ENCODE measurements at regions not wholly inside any gene's neighbourhood (a gene's known extent, or its start where the extent isn't known, plus 50 kb on each side); places are given as distances from the start of the nearest gene placed in this dataset.
"Not testable (repeated sequence)": the region's sequence is repeated elsewhere in the genome, so short reads cannot be mapped to it uniquely, and the experiment has no call there.

DNA sequence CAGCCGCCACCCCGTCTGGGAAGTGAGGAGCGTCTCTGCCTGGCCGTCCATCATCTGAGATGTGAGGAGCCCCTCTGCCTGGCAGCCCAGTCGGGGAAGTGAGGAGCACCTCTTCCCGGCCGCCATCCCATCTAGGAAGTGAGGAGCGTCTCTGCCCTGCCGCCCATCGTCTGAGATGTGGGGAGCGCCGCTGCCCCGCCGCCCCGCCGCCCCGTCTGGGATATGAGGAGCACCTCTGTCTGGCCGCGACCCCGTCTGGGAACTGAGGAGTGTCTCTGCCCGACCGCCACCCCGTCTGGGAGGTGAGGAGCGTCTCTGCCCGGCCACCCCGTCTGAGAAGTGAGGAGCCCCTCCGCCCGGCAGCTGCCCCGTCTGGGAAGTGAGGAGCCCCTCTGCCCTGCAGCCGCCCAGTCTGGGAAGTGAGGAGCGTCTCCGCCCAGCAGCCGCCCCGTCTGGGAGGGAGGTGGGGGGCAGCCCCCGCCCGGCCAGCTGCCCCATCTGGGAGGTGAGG is 94.3 kb downstream of the BAMBI start:
- not testable (repeated sequence) for H3K36me3 ChIP-seq (ENCODE audit: insufficient read depth, low read length); H3K9ac ChIP-seq (ENCODE audit: low read depth, low read length)

GRCh38 chr10:28774051-28774995 is 97.0 kb downstream of the BAMBI start:
- H3K9me3 ChIP-seq (ENCODE audit: control insufficient read depth, insufficient read depth, low read length) = no peaks in the 10 kb centered on the region
- no peaks in the 10 kb centered on the region for H3K4me1 ChIP-seq (ENCODE audit: insufficient read depth, low read length)
- H3K9ac ChIP-seq (ENCODE audit: low read depth, low read length) = no peak overlapping the region
- H3K36me3 ChIP-seq (ENCODE audit: insufficient read depth, low read length) = no peaks in the 10 kb centered on the region

More for the DNA sequence above, 94.3 kb downstream of the BAMBI start:
- not testable (repeated sequence) for H3K9me3 ChIP-seq (ENCODE audit: control insufficient read depth, insufficient read depth, low read length); H3K4me1 ChIP-seq (ENCODE audit: insufficient read depth, low read length)

- Histone ChIP-seq H3K9ac (ENCODE audit: low read depth, low read length) (no peak overlapping the region), H3K4me1 (ENCODE audit: insufficient read depth, low read length) (no peaks in the 10 kb centered on the region), H3K36me3 (ENCODE audit: insufficient read depth, low read length) (no peaks in the 10 kb centered on the region), H3K9me3 (ENCODE audit: control insufficient read depth, insufficient read depth, low read length) (no peaks in the 10 kb centered on the region)
These were observed 98.5 kb downstream of the BAMBI start for GRCh38 chr10:28775773-28776172.

- Histone ChIP-seq H3K9me3 (ENCODE audit: control insufficient read depth, insufficient read depth, low read length) (no peaks in the 10 kb centered on the region), H3K9ac (ENCODE audit: low read depth, low read length) (no peak overlapping the region), H3K36me3 (ENCODE audit: insufficient read depth, low read length) (no peaks in the 10 kb centered on the region), H3K4me1 (ENCODE audit: insufficient read depth, low read length) (no peaks in the 10 kb centered on the region)
These were observed 99.2 kb downstream of the BAMBI start for GRCh38 chr10:28776519-28776918.

DNA sequence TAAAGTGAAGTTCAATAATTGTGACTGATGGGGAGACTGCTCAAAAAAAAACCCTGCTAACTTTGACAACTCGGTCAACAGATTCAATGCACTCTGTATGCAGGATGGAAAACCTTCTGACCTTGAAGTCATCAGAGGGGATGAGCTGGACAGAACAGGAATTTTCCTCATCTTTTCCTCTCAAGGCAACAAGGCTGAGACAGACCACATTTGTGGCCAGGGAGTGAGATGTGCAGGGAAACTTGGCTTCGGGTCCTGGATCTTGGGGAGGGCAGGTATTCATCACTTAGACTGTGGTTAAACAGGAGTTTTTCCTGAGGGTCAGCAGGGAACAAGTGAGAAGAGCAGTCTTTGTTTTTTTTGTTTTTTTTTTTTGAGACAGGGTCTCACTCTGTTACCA is 100.6 kb downstream of the BAMBI start:
- Histone ChIP-seq H3K9ac (ENCODE audit: low read depth, low read length) (no peak overlapping the region), H3K9me3 (ENCODE audit: control insufficient read depth, insufficient read depth, low read length) (no peaks in the 10 kb centered on the region), H3K36me3 (ENCODE audit: insufficient read depth, low read length) (no peaks in the 10 kb centered on the region), H3K4me1 (ENCODE audit: insufficient read depth, low read length) (no peaks in the 10 kb centered on the region)

DNA sequence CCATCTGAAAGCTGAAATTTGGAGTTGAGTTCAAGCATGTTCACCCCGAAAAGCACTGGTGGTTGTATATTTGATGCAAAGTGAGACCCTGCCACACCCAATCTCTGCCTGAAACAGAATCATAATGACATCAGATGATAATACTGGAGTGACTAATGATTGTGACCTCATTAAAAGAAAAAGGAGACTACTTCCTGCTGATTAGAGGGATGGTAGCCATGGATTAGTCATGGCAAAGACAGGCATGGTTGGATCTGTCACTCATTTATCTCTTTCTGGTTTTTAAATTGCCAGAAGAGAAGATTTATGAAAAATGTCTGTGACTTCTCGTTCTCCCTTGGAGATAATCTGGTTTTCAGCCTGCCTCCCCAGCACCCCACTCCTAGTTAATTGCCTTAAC is 101.2 kb downstream of the BAMBI start:
- Histone ChIP-seq H3K4me1 (ENCODE audit: insufficient read depth, low read length) (no peaks in the 10 kb centered on the region), H3K36me3 (ENCODE audit: insufficient read depth, low read length) (no peaks in the 10 kb centered on the region), H3K9me3 (ENCODE audit: control insufficient read depth, insufficient read depth, low read length) (no peaks in the 10 kb centered on the region), H3K9ac (ENCODE audit: low read depth, low read length) (no peak overlapping the region)

DNA sequence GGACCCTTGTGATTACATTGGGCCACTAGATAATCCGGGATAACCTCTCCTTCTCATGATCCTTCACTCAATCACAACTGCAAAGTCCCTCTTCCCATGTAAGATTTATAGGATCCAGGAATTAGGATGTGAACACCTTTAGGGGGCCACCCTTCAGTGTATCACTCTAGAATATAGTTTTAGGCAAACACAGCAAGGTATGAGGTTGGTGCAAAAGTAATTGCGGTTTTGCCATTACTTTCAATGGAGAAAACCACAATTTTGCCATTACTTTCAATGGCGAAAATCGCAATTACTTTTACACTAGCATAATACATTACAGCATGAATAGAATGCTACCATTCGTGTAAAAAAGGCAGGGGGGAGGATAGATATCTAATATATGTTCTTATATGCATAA is 104.0 kb downstream of the BAMBI start:
- Histone ChIP-seq H3K4me1 (ENCODE audit: insufficient read depth, low read length) (peaks cover 9% of the 10 kb centered on the region), H3K36me3 (ENCODE audit: insufficient read depth, low read length) (no peaks in the 10 kb centered on the region), H3K9ac (ENCODE audit: low read depth, low read length) (no peak overlapping the region), H3K9me3 (ENCODE audit: control insufficient read depth, insufficient read depth, low read length) (no peaks in the 10 kb centered on the region)

DNA sequence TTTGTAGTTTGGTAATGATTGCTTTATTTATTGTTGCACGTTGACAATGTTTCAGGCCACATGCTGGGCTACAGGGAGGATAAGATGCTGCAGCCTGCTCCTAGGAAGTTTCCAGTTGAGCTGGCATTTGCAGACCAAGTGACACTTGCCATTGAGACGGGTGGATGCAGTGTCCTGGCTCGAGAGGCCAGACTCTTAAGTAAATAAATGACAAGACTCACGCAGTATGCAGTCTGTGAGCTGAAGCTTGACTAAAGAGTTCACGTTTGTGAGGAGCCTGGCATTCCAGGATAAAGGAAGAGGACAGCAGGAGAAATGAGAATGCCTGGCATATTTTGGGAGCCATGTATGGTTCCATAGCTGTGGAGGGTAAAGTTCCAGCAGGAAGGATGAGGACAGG is 105.8 kb downstream of the BAMBI start:
- no peaks in the 10 kb centered on the region for H3K9me3 ChIP-seq (ENCODE audit: control insufficient read depth, insufficient read depth, low read length)
- H3K4me1 ChIP-seq (ENCODE audit: insufficient read depth, low read length) = peaks cover 9% of the 10 kb centered on the region
- H3K9ac ChIP-seq (ENCODE audit: low read depth, low read length) = no peak overlapping the region
- H3K36me3 ChIP-seq (ENCODE audit: insufficient read depth, low read length) = no peaks in the 10 kb centered on the region

- Histone ChIP-seq H3K4me1 (ENCODE audit: insufficient read depth, low read length) (peaks cover 9% of the 10 kb centered on the region), H3K9ac (ENCODE audit: low read depth, low read length) (no peak overlapping the region), H3K9me3 (ENCODE audit: control insufficient read depth, insufficient read depth, low read length) (no peaks in the 10 kb centered on the region), H3K36me3 (ENCODE audit: insufficient read depth, low read length) (no peaks in the 10 kb centered on the region)
These were observed 107.7 kb downstream of the BAMBI start for GRCh38 chr10:28785018-28785417.

- H3K9ac ChIP-seq (ENCODE audit: low read depth, low read length) = no peak overlapping the region
- no peaks in the 10 kb centered on the region for H3K36me3 ChIP-seq (ENCODE audit: insufficient read depth, low read length)
- H3K9me3 ChIP-seq (ENCODE audit: control insufficient read depth, insufficient read depth, low read length) = no peaks in the 10 kb centered on the region
- H3K4me1 ChIP-seq (ENCODE audit: insufficient read depth, low read length) = peaks cover 9% of the 10 kb centered on the region
These were observed 110.9 kb downstream of the BAMBI start for GRCh38 chr10:28788252-28788651.

DNA sequence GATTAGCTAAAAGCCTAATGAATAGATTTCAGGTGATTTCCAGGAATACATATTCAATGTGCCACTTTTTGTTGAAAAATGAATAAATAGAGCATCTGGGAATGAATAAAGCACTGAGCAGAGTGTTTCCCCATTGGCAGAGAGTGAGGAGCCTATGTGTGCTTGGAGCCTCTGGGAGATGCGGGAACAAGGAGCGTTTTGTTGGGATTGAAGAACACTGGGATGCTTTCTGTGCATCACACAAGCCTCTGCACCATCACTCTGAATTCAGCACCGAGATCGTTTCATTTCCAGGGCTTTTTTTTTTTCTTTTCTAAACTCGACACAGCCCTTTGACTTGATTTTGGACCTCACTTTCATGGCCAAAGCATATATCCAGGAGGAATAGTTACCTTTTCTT is 111.4 kb downstream of the BAMBI start:
- H3K36me3 ChIP-seq (ENCODE audit: insufficient read depth, low read length) = no peaks in the 10 kb centered on the region
- no peaks in the 10 kb centered on the region for H3K9me3 ChIP-seq (ENCODE audit: control insufficient read depth, insufficient read depth, low read length)
- H3K4me1 ChIP-seq (ENCODE audit: insufficient read depth, low read length) = peaks cover 14% of the 10 kb centered on the region
- no peak overlapping the region for H3K9ac ChIP-seq (ENCODE audit: low read depth, low read length)

GRCh38 chr10:28790146-28790545 is 112.8 kb downstream of the BAMBI start:
- Histone ChIP-seq H3K9ac (ENCODE audit: low read depth, low read length) (no peak overlapping the region), H3K36me3 (ENCODE audit: insufficient read depth, low read length) (no peaks in the 10 kb centered on the region), H3K4me1 (ENCODE audit: insufficient read depth, low read length) (peaks cover 11% of the 10 kb centered on the region), H3K9me3 (ENCODE audit: control insufficient read depth, insufficient read depth, low read length) (no peaks in the 10 kb centered on the region)

DNA sequence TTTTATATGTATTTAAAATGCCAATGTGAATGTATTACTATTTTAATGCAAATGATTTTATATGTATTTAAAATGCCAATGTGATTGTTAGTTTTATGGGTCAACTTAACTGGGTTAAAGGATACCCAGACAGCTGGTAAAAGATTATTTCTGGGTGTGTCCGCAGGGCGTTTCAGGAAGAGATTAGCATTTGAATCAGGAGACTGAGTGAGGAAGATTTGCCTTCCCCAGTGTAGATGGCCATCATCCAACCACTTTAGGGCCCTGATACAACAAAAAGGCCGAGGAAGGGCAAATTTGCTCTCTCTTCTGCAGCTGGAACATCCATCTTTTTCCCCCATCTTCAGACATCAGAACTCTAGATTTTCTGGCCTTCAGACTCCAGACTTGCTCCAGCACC is 116.2 kb downstream of the BAMBI start:
- Histone ChIP-seq H3K9me3 (ENCODE audit: control insufficient read depth, insufficient read depth, low read length) (no peaks in the 10 kb centered on the region), H3K36me3 (ENCODE audit: insufficient read depth, low read length) (no peaks in the 10 kb centered on the region), H3K9ac (ENCODE audit: low read depth, low read length) (no peak overlapping the region), H3K4me1 (ENCODE audit: insufficient read depth, low read length) (peaks cover 13% of the 10 kb centered on the region)

DNA sequence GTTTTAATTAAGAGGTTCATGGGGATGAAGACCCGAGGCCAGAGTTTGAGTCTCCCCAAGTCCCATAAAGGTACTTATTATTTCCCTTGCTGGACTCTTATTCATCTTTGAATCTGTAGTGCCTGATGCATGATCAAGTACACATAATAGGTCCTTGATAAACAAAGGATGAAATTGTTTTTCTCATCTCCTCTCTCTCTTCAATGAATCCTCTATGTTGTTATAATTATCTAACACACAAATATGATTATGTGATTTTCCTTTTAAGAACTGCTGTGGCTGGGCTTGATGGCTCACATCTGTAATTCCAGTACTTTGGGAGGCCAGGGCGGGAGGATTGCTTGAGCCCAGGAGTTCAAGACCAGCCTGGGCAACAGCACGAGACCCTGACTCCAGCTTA is 117.7 kb downstream of the BAMBI start:
- Histone ChIP-seq H3K36me3 (ENCODE audit: insufficient read depth, low read length) (no peaks in the 10 kb centered on the region), H3K4me1 (ENCODE audit: insufficient read depth, low read length) (peaks cover 13% of the 10 kb centered on the region), H3K9me3 (ENCODE audit: control insufficient read depth, insufficient read depth, low read length) (no peaks in the 10 kb centered on the region), H3K9ac (ENCODE audit: low read depth, low read length) (no peak overlapping the region)
